OCI-LY3 (cell line): ENCODE measurements at regions not wholly inside any gene's neighbourhood (a gene's known extent, or its start where the extent isn't known, plus 50 kb on each side); places are given as distances from the start of the nearest gene placed in this dataset.
"Not testable (repeated sequence)": the region's sequence is repeated elsewhere in the genome, so short reads cannot be mapped to it uniquely, and the experiment has no call there.

Experiments used
- H2AFZ ChIP-seq: fragments of 200-600, 300-600 bp; shearing (Covaris generic); 2 replicates; pipeline ENCODE4 v1.6.0; 2014; ENCODE audit warnings: antibody characterized with exemption, low read depth, low read length
- H3K27ac ChIP-seq: fragments of 200-600, 300-600 bp; sonication (generic); 2 replicates; pipeline ENCODE4 v1.5.1; 2014; ENCODE audit warnings: mild to moderate bottlenecking, low read length, moderate library complexity, mixed read lengths
- H3K27me3 ChIP-seq: fragments of 200-600, 300-600 bp; sonication (generic); 2 replicates; pipeline ENCODE4 v1.6.1; 2014; ENCODE audit warnings: low read depth, low read length, mixed read lengths
- H3K36me3 ChIP-seq: fragments of 200-600, 300-600 bp; sonication (generic); replicated peaks from 2 replicates; pipeline ENCODE3; 2014; ENCODE audit warnings: low read depth, low read length, mixed read lengths
- H3K4me1 ChIP-seq: fragments of 300-600, 200-600 bp; sonication (generic); 2 replicates; pipeline ENCODE4 v1.6.1; 2014; ENCODE audit warnings: low read length, mixed read lengths
- H3K4me2 ChIP-seq: fragments of 200-600, 300-600 bp; sonication (generic); 2 replicates; pipeline ENCODE4 v1.6.1; 2014; ENCODE audit warnings: low read length, mixed read lengths
- H3K4me3 ChIP-seq: fragments of 300-600, 200-600 bp; sonication (generic); 2 replicates; pipeline ENCODE4 v1.5.1; 2014; ENCODE audit warnings: antibody characterized with exemption, mild to moderate bottlenecking, low read length, moderate library complexity
- H3K79me2 ChIP-seq: fragments of 300-600, 200-600 bp; shearing (Covaris generic); 2 replicates; pipeline ENCODE4 v1.6.1; 2014; ENCODE audit warnings: mild to moderate bottlenecking, low read length, mixed read lengths
- H3K9ac ChIP-seq: fragments of 300-600, 200-600 bp; shearing (Covaris generic); 2 replicates; pipeline ENCODE4 v1.6.0; 2014; ENCODE audit warnings: mild to moderate bottlenecking, low read length, moderate library complexity
- H3K9me3 ChIP-seq: fragments of 200-600, 300-600 bp; shearing (Covaris generic); 2 replicates; pipeline ENCODE4 v1.6.1; 2014; ENCODE audit warnings: low read length, mixed read lengths; ENCODE audit not compliant: insufficient read depth
- H4K20me1 ChIP-seq: fragments of 200-600, 300-600 bp; sonication (generic); 2 replicates; pipeline ENCODE4 v1.6.1; 2016; ENCODE audit warnings: low read length, mixed read lengths; ENCODE audit not compliant: insufficient read depth
- CTCF ChIP-seq: fragments of 200-600, 300-600 bp; sonication (generic); IDR thresholded peaks from 2 replicates; pipeline ENCODE4 v1.5.1; 2014; ENCODE audit warnings: antibody characterized with exemption, low read length, low read depth
- EZH2phosphoT487 ChIP-seq: fragments of 200-600 bp; shearing (Covaris generic); IDR thresholded peaks from 2 replicates; pipeline ENCODE4 v1.6.1; 2018; ENCODE audit warnings: antibody characterized with exemption, mixed run types, low read depth

GRCh38 chr1:148336121-148336918, 146.8 kb downstream of the PPIAL4G start:
- H3K4me1 ChIP-seq, H3K4me3 ChIP-seq, H3K27ac ChIP-seq, H3K79me2 ChIP-seq, H3K36me3 ChIP-seq, H2AFZ ChIP-seq, H3K9me3 ChIP-seq, H3K9ac ChIP-seq, H4K20me1 ChIP-seq, H3K4me2 ChIP-seq: not testable (repeated sequence)
- H3K27me3 ChIP-seq, result peaks cover 15% of the 10 kb centered on the region

- no peak; the same call in 1 of the 2 replicates for TF ChIP-seq CTCF
- Histone ChIP-seq H3K36me3 (no peaks in the 10 kb centered on the region), H2AFZ (peak overlapping the region; percentile 75), H3K4me1 (peaks cover 4% of the 10 kb centered on the region; the same call in 1 of the 2 replicates), H3K4me2 (peak overlapping the region; percentile 91), H3K79me2 (no peaks in the 10 kb centered on the region), H3K4me3 (peak overlapping the region; percentile 78), H3K9ac (peak overlapping the region; percentile 81), H4K20me1 (no peaks in the 10 kb centered on the region), H3K27ac (peak overlapping the region; percentile 72), H3K27me3 (peaks cover 15% of the 10 kb centered on the region), H3K9me3 (no peaks in the 10 kb centered on the region)
These were observed 148.6 kb downstream of the PPIAL4G start for GRCh38 chr1:148334339-148335130.

GRCh38 chr1:148333875-148334338, 149.2 kb downstream of the PPIAL4G start:
- peak overlapping the region; percentile 78 for H3K4me3 ChIP-seq
- H3K79me2 ChIP-seq, result no peaks in the 10 kb centered on the region
- no peaks in the 10 kb centered on the region for H4K20me1 ChIP-seq
- peak overlapping the region; percentile 59 for H2AFZ ChIP-seq
- peaks cover 4% of the 10 kb centered on the region; the same call in 1 of the 2 replicates for H3K4me1 ChIP-seq
- no peaks in the 10 kb centered on the region for H3K36me3 ChIP-seq
- TF ChIP-seq EZH2phosphoT487 (no peak), CTCF (no peak)
- H3K4me2 ChIP-seq, result peak overlapping the region; percentile 91
- H3K27me3 ChIP-seq, result peaks cover 15% of the 10 kb centered on the region
- H3K9me3 ChIP-seq, result no peaks in the 10 kb centered on the region
- H3K9ac ChIP-seq, result peak overlapping the region; percentile 81
- peak overlapping the region; percentile 72 for H3K27ac ChIP-seq

- TF ChIP-seq EZH2phosphoT487, result no peak
- no peak for TF ChIP-seq CTCF
- no peak overlapping the region for H3K9ac ChIP-seq
These were observed 154.2 kb downstream of the PPIAL4G start for GRCh38 chr1:148328884-148329283.

GRCh38 chr1:148325031-148325430, 158.1 kb downstream of the PPIAL4G start:
- not testable (repeated sequence) for H3K9ac ChIP-seq, H3K4me3 ChIP-seq, H3K27ac ChIP-seq, H3K4me1 ChIP-seq, H2AFZ ChIP-seq, H3K79me2 ChIP-seq, H4K20me1 ChIP-seq, H3K27me3 ChIP-seq, H3K4me2 ChIP-seq, H3K36me3 ChIP-seq, H3K9me3 ChIP-seq

More at GRCh38 chr1:148328884-148329283, 154.2 kb downstream of the PPIAL4G start:
- Histone ChIP-seq H3K4me2 (no peak overlapping the region), H3K27ac (no peak overlapping the region), H3K4me3 (no peak overlapping the region), H3K9me3 (no peaks in the 10 kb centered on the region), H3K79me2 (no peaks in the 10 kb centered on the region), H4K20me1 (no peaks in the 10 kb centered on the region), H3K27me3 (no peaks in the 10 kb centered on the region), H3K4me1 (no peaks in the 10 kb centered on the region), H3K36me3 (no peaks in the 10 kb centered on the region), H2AFZ (no peak overlapping the region)

- H3K4me3 ChIP-seq, H3K27me3 ChIP-seq, H4K20me1 ChIP-seq, H3K9ac ChIP-seq, H3K4me1 ChIP-seq, H3K36me3 ChIP-seq, H2AFZ ChIP-seq, H3K79me2 ChIP-seq, H3K9me3 ChIP-seq, H3K27ac ChIP-seq, H3K4me2 ChIP-seq: not testable (repeated sequence)
These were observed 158.6 kb downstream of the PPIAL4G start for GRCh38 chr1:148324465-148324864.
